GM12891 (cell line): ENCODE measurements at regions not wholly inside any gene's neighbourhood (a gene's known extent, or its start where the extent isn't known, plus 50 kb on each side); places are given as distances from the start of the nearest gene placed in this dataset.
"Not testable (repeated sequence)": the region's sequence is repeated elsewhere in the genome, so short reads cannot be mapped to it uniquely, and the experiment has no call there.

Source experiments
- PAX5 ChIP-seq: IDR thresholded peaks from 2 replicates; pipeline ENCODE4 v1.6.1; 2011; ENCODE audit warnings: low read length, moderate library complexity, mild to moderate bottlenecking; ENCODE audit not compliant: insufficient read depth, severe bottlenecking
- POLR2A ChIP-seq: IDR thresholded peaks from 2 replicates; pipeline ENCODE4 v1.6.1; 2011; ENCODE audit warnings: low read depth, low read length, control low read depth
- POLR2AphosphoS5 ChIP-seq: IDR thresholded peaks from 2 replicates; pipeline ENCODE4 v1.6.1; 2011; ENCODE audit warnings: low read depth, low read length, control low read depth
- TAF1 ChIP-seq: IDR thresholded peaks from 2 replicates; pipeline ENCODE4 v1.6.1; 2011; ENCODE audit warnings: low read depth, low read length, control low read depth

DNA sequence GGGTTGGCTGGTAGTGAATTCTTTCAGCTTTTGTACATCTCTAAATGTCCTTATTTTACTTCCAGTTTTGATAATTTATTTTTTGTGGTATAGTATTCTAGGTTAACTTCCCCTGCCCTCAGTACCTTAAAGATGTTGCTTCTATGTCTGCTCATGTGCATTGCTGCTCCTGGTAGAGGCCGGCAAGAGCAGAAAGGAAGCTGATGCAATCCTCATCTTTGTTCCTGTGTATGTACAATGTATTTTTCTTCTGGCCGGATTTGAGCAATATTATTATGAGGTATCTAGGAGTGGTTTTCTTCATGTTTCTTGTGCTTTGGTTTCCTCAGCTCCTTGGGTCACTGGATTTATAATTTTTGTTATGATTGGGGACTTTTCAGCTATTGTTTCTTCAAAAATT lies 308.7 kb downstream of the FAM72C start:
- TF ChIP-seq POLR2A, POLR2AphosphoS5, TAF1, PAX5: not testable (repeated sequence)
